ENCODE measurements at regions not wholly inside any gene's neighbourhood (a gene's known extent, or its start where the extent isn't known, plus 50 kb on each side); places are given as distances from the start of the nearest gene placed in this dataset.

DNA sequence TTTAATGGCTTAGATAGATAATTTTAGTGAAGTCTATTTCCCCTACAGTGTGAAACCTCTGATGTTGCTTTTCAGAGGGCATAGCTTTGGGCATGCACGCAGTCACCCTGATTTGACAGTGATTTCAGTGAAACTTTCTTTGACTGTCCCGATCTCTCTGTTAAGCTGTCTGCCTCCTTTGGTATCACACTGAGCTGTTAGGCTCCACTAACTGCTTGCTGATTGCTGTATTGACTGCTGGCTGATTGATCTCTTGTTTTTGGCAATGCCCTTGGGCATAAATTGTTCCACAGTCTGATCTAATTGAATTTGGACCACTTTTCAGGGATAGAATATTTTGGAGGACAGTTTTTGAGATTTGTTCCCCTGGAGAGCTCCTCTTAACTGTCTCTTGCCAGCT is 68.5 kb upstream of the CCDC54 start:
- DNase-seq: no peak

DNA sequence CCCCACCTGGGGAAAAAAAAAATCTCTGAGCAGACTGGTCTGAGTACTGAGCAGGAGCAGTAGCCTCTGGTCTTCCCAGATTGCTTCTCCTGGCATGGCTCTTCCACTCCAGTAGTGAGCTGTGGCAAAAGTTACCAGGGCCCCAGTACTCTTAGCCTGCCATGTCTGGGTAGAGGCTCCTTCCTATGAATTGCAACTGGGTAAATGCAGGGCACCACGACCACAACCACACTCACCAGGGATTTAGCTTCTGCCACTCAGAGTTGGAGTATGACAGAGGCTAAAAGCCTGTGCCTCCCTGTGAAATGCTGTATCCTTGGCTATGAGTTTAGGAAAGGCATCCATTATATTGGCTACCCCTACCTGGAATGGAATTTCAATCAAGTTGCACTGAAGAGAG is 67.9 kb upstream of the CCDC54 start:
- DNase-seq: no peak

DNA sequence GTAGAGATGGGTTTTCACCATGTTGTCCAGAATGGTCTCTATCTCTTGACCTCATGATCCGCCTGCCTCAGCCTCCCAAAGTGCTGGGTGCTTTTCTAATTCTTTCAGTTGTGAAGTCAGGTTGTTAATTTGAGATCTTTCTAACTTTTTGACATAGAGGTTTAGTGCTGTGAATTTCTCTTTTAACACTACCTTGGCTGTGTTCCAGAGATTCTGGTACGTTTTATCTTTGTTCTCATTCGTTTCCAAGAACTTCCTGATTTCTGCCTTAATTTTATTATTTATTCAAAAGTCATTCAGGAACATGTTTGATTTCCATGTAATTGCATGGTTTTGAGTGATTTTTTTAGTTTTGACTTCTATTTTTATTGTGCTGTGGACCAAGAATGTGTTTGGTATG is 63.5 kb upstream of the CCDC54 start:
- no peak for DNase-seq

DNA sequence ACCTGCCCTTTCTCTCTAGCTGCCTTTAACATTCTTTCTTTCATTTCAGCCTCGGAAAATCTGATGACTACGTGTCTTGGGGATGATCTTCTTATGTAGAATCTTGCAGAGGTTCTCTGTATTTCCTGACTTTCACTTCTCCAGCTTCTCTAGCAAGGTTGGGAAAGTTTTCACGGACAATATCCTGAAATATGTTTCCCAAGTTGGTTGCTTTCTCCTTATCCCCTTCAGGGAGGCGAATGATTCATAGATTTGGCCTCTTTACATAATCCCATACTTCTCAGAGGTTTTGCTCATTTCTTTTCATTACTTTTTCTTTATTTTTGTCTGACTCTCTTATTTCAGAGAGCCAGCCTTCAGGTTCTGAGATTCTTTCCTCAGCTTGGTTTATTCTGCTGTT is 62.1 kb upstream of the CCDC54 start:
- DNase-seq: no peak

DNA sequence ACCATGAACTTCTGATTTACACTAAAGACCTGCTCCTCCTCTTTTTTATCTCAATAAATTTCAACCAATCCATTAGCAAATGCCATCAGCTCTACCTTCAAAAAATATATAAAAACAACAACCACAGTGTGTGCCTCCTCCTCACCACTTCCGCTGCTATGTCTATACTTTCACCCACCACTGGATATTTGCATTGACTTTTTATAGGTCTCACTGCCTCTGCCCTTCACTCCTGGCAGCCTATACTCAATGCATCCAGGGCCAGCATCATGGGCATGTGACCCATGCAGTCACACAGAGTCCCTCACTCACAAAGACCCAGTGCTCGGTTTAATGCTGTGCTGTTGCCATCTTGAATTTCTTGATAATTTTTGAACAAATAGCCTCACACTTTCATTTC is 53.5 kb upstream of the CCDC54 start:
- no peak for DNase-seq

DNA sequence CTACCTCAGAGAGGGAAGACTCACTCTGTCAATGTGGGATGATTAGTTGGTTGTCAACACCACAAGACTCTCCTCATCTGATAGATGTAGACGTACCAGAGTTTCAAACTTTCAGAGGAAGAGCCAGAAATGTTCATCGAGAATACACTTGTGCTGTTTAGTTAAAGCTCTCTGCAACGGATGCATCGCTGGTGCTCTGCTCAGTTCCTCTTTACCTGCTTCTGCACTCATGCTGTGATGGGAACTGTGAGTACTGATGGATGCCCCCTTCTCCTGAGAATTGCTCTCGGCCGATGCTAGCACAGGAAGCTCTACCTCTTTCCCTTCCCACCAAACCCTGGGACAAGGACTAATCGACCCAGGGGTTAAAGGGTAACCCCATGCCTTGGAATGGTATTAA is 51.8 kb upstream of the CCDC54 start:
- no peak for DNase-seq
